GM23338 (cell line): ENCODE measurements at regions not wholly inside any gene's neighbourhood (a gene's known extent, or its start where the extent isn't known, plus 50 kb on each side); places are given as distances from the start of the nearest gene placed in this dataset.

Source experiments
- CREB1 ChIP-seq: fragments of 250-450 bp; sonication (Bioruptor Pico); IDR thresholded peaks from 2 replicates; pipeline ENCODE4 v1.5.0; 2020; ENCODE audit warnings: low read depth, mild to moderate bottlenecking, moderate library complexity
- CTCF ChIP-seq, 2 experiments: fragments of 200-600 bp in 1 of 2; sonication (generic) in 1 of 2; conservative IDR thresholded peaks; 2 replicates each; pipeline versions ENCODE4 v1.5.1 to v1.6.1; 2016 to 2017; ENCODE audit warnings: antibody characterized with exemption in 2 of 2, low read depth in 2 of 2, mild to moderate bottlenecking in 2 of 2, moderate library complexity in 1 of 2
- ETS1 ChIP-seq: IDR thresholded peaks from 2 replicates; pipeline ENCODE4 v1.6.1; 2016; ENCODE audit warnings: antibody characterized with exemption
- EZH2 ChIP-seq: fragments of 200-600 bp; sonication (generic); IDR thresholded peaks from one replicate; pipeline ENCODE4 v1.8.0; 2017; ENCODE audit warnings: antibody characterized with exemption, mild to moderate bottlenecking, low read depth; ENCODE audit not compliant: unreplicated experiment
- EZH2phosphoT487 ChIP-seq: fragments of 200-600 bp; sonication (generic); IDR thresholded peaks from one replicate; pipeline ENCODE4 v1.8.1; 2018; ENCODE audit warnings: antibody characterized with exemption; ENCODE audit not compliant: unreplicated experiment
- JUNB ChIP-seq: IDR thresholded peaks from one replicate; pipeline ENCODE4 v1.6.1; 2016; ENCODE audit warnings: antibody characterized with exemption; ENCODE audit not compliant: unreplicated experiment
- NANOG ChIP-seq: IDR thresholded peaks from 2 replicates; pipeline ENCODE4 v1.6.1; 2016; ENCODE audit warnings: antibody characterized with exemption, borderline replicate concordance
- POLR2AphosphoS5 ChIP-seq: IDR thresholded peaks from 2 replicates; pipeline ENCODE4 v1.6.1; 2016; ENCODE audit warnings: antibody characterized with exemption, low read depth
- REST ChIP-seq: IDR thresholded peaks from one replicate; pipeline ENCODE4 v1.6.1; 2018; ENCODE audit warnings: antibody characterized with exemption; ENCODE audit not compliant: unreplicated experiment
- ZNF114 ChIP-seq: fragments of 250-450 bp; sonication (Bioruptor Pico); IDR thresholded peaks from 2 replicates; pipeline ENCODE4 v1.5.0; 2020; ENCODE audit warnings: mild to moderate bottlenecking, moderate library complexity

- TF ChIP-seq CTCF (conservative IDR thresholded peaks at IDR 0.05; ENCODE audit: low read depth in 2 of 2) (no peak), POLR2AphosphoS5 (no peak), CREB1 (CRISPR knock-in tag) (no peak), EZH2 (no peak), JUNB (no peak), EZH2phosphoT487 (no peak), NANOG (no peak), ZNF114 (no peak), ETS1 (no peak), REST (no peak)
Measured at GRCh38 chr1:166573199-166573598, 266.1 kb upstream of the POGK start.
